Activated CD4-positive, alpha-beta T cell treated with anti-CD3 and anti-CD28 coated beads, Interleukin-2, amount 50 U/mL, for 4 hours (primary cell): ENCODE measurements at regions not wholly inside any gene's neighbourhood (a gene's known extent, or its start where the extent isn't known, plus 50 kb on each side); places are given as distances from the start of the nearest gene placed in this dataset.
"Not testable (repeated sequence)": the region's sequence is repeated elsewhere in the genome, so short reads cannot be mapped to it uniquely, and the experiment has no call there.

Experiments
- DNase-seq, 2 experiments: peaks; one replicate each; pipeline ENCODE4 v3.0.0-alpha.2; 2020

DNA sequence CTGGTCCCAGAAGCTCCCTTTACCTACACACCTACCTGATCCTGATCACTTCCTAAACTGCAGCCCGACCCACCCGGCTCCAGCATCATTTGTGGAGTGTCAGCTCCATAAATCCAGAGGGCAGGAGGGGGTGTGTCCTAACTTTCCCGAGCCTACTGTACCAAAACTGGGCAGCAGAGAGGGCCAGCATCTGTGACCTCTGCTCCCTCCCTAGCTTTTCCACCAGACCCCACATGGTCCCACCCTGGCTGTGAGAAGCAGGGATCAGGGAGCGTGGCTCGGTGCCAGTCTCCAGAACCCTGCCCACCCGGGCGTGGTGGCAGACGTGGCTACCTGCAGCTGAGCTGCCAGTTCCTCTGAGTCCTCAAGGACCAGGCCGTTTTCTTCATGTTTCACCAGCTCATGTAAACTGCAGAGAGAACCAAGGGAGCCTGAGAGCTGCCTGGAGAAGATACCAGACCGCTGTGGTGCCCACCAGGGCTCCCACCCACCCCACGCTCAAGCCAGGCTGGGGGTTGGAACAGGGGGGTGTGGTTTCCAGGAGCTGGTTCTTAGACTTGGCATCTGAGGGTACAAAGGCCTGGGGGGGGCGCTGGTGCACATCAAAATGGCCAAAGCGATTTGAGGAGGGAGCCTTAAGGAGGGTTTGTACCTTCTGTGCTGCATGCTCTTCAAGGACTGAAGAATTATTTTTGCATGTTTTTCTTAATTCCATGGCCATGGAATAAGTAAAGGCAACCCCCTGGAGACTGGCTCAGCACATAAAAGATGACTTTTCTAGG is 76.7 kb upstream of the DRD5 start:
- DNase-seq, result no peak

DNA sequence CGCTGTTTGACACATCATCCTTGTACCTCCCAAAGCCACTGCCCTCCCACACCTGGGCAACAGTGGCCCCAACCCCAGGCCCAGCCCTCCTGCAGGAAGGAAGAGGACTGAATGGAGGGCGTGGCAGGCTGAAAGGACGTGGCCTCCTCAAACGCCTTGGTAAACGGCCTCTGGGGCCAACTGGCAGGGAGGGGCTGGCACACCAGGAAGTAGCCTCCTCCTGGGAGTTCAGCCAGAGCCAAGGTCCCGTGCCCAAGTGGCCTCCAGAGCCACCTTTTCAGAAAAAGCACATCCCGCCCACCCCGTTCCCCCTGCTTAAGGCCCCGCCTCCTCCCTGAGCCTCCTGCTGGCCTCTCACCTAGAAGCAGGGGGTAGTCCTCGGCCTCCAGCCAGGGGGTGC is 74.2 kb upstream of the DRD5 start:
- DNase-seq, result not testable (repeated sequence)

DNA sequence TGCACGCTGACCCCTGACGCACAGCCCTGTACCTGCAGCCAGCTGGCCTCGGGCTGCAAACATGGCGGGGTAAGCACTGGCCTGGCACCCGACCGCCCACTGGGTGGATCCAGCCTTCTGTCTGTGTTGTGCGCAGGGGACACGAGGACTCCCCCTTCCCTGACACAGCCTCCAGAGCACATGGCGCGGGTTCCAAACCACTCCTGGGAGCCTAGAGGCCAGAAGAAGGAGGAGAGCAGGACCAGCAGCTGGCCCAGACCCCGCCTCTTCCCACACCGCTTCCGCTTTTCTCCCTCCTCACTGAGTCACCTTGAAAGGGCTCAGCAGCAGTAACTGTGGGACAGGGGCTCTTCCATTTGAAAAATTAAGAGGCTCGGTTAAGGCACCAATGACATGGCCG is 73.5 kb upstream of the DRD5 start:
- not testable (repeated sequence) for DNase-seq

DNA sequence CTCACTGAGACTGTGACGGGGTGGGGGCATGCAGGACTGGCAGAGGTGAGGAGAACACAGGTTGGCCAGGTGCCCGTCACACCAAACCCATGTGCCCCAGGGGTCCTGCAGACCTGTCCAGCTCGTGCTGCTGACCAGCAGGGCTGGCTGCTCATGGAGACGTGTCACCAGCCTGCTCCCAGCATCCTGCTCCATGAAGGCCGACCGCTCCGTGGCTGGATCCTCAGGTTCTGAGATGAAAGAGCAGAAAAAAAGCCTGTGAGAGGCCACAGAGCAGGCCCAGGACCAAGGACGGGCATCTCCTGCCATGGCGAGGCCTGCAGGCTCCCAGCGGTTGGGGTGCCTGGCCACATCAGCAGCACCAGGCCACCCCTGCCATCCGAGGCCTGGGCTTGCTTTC is 71.7 kb upstream of the DRD5 start:
- no peak for DNase-seq

DNA sequence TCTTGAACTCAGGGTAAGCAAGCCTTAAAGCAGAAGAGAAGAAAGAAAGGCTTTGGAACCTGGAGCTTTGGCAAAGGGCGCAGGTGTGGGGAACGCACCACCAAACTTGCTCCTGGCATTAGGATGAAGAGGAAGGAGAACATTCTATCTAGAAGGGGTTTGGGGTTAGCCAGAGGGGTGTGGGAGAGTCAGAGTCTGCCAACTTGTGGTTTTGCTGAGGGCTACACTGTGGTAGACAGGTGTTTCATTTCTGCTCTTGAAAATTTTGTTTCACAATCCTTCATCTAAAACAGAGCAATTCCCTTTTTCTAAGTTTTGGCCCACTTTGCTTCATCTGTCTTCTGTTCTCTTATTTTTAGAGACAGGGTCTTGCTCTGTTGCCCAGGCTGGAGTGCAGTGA is 66.2 kb upstream of the DRD5 start:
- not testable (repeated sequence) for DNase-seq

DNA sequence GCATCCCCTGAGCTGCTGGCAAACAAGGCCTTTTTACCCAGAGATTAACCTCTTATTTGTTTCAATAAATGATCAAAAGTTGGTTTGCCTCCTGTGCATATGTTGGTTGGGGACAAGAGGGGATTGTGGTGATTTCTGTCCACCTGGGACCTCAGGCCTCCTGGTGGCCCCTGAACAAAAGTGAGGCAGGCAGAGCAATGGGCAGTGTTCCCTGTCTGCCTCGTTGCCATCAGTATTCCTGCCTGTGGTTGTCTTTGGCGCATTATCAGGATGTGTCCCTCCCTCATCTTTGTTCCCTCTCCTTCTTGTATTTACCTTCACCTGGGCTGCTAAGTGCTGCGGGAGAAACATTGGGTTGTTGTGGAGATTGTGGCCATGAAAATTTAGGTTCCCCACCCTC is 65.3 kb upstream of the DRD5 start:
- DNase-seq, result no peak

DNA sequence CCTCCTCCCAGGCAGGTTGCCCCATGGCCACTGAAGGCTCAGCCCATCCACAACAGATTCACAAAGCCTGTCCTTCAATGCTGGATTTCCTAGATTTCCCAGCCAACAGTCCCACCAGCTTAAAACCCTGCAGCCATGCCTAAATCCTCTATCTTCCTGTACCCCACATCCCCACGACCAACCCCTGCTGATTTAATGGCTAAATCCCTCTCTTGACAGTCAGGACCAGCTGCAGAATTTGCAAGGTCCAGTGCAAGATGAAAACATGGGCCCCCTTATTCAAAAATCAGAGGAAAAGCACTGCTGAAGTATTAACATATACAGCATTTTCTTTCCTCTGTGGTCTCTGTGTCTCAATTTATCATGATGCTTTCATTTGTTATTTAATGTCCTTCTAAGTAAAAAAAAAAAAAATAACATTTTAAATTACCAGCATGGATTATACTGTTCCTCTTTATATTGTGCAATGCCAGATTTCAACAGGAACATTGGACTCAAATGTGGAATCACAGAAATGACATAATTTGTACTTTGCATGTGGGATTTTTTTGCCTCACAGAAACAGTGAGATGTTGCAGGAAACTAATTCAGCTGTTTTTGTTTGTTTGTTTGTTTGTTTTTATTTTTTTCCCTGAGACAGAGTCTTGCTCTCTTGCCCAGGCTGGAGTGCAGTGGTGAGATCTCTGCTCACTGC is 63.0 kb upstream of the DRD5 start:
- not testable (repeated sequence) for DNase-seq

DNA sequence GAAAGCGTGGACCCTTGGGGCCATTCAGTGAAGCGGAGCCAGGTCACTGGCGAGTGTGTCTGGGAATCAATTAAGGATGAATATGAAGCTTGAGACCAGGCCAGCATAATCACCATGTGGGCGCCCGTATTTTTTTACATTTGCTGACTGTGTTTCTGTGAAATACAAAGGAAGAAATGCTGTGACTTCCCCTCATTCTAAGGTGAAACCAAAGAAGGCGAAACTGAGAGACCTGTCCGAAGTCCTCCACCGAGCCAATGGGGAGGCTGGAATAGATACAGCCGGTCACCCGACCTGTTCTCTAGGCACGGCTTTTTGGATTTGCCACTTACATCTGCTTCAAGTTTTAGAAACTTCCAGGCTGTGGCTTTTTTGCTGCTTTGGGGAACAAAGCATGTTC is 59.3 kb upstream of the DRD5 start:
- DNase-seq, result not testable (repeated sequence)
